Liver (tissue), 8 donors: ENCODE measurements at regions not wholly inside any gene's neighbourhood (a gene's known extent, or its start where the extent isn't known, plus 50 kb on each side); places are given as distances from the start of the nearest gene placed in this dataset.

Source experiments
- DNase-seq: peaks from one replicate; pipeline ENCODE4 v3.0.0-alpha.2; 2017; ENCODE audit warnings: low spot score
- H3K27ac ChIP-seq, 2 donors: one replicate each; pipeline ENCODE4 v1.7.0; 2013; ENCODE audit warnings: inconsistent platforms in 2 of 2, low read length in 2 of 2, control low read depth in 1 of 2, low read depth in 1 of 2, mild to moderate bottlenecking in 1 of 2
- H3K27me3 ChIP-seq, 4 donors: one replicate each; pipeline versions ENCODE4 v1.6.1 to v1.7.0; 2013; ENCODE audit warnings: low read length in 3 of 4, inconsistent platforms in 1 of 4, mild to moderate bottlenecking in 1 of 4, moderate library complexity in 1 of 4; ENCODE audit not compliant: control insufficient read depth in 4 of 4, insufficient read depth in 4 of 4
- H3K36me3 ChIP-seq, 4 donors: one replicate each; pipeline versions ENCODE4 v1.6.1 to v1.7.0; 2013; ENCODE audit warnings: low read length in 3 of 4, mild to moderate bottlenecking in 3 of 4, low read depth in 1 of 4, moderate library complexity in 1 of 4; ENCODE audit not compliant: control insufficient read depth in 4 of 4, insufficient read depth in 3 of 4
- H3K4me1 ChIP-seq, 4 donors: one replicate each; pipeline versions ENCODE4 v1.6.1 to v1.7.0; 2013; ENCODE audit warnings: low read length in 3 of 4, mild to moderate bottlenecking in 3 of 4, moderate library complexity in 1 of 4; ENCODE audit not compliant: control insufficient read depth in 4 of 4, insufficient read depth in 4 of 4
- H3K4me3 ChIP-seq, 3 donors: one replicate each; pipeline versions ENCODE4 v1.6.1 to v1.7.0; 2013; ENCODE audit warnings: low read length in 3 of 3, control low read depth in 1 of 3, low read depth in 1 of 3, mild to moderate bottlenecking in 1 of 3
- H3K9ac ChIP-seq, 2 donors: one replicate each; pipeline ENCODE4 v1.7.0; 2013; ENCODE audit warnings: low read length in 2 of 2, mild to moderate bottlenecking in 2 of 2, moderate library complexity in 2 of 2, control low read depth in 1 of 2, low read depth in 1 of 2
- H3K9me3 ChIP-seq, 4 donors: one replicate each; pipeline versions ENCODE4 v1.6.1 to v1.7.0; 2013; ENCODE audit warnings: low read length in 3 of 4; ENCODE audit not compliant: control insufficient read depth in 4 of 4
- ATF3 ChIP-seq: IDR thresholded peaks from 2 replicates; pipeline ENCODE4 v1.6.1; 2016; ENCODE audit warnings: antibody characterized with exemption
- CTCF ChIP-seq: fragments of 150-350 bp; IDR thresholded peaks from 2 replicates; pipeline ENCODE4 v1.5.1; 2017; ENCODE audit warnings: improper control_type of control experiment, low read depth, low read length; ENCODE audit not compliant: missing input control
- EGR1 ChIP-seq, 2 donors: IDR thresholded peaks; 2 replicates each; pipeline ENCODE4 v1.6.1; 2016 to 2018; ENCODE audit warnings: antibody characterized with exemption in 2 of 2, low read depth in 2 of 2
- FOXA1 ChIP-seq: IDR thresholded peaks from 2 replicates; pipeline ENCODE4 v1.6.1; 2016; ENCODE audit warnings: antibody characterized with exemption
- FOXA2 ChIP-seq: IDR thresholded peaks from 2 replicates; pipeline ENCODE4 v1.6.1; 2016; ENCODE audit warnings: antibody characterized with exemption
- GABPA ChIP-seq, 2 donors: IDR thresholded peaks in 1 of 2; conservative IDR thresholded peaks in 1 of 2; 2 replicates each; pipeline ENCODE4 v1.6.1; 2016; ENCODE audit warnings: antibody characterized with exemption in 2 of 2, mild to moderate bottlenecking in 1 of 2, moderate library complexity in 1 of 2
- HNF4A ChIP-seq, 2 donors: conservative IDR thresholded peaks; 2 replicates each; pipeline ENCODE4 v1.6.1; 2016; ENCODE audit warnings: antibody characterized with exemption in 2 of 2, mild to moderate bottlenecking in 2 of 2
- HNF4G ChIP-seq: IDR thresholded peaks from 2 replicates; pipeline ENCODE4 v1.6.1; 2016; ENCODE audit warnings: antibody characterized with exemption
- JUND ChIP-seq, 2 donors: IDR thresholded peaks; 2 replicates each; pipeline ENCODE4 v1.6.1; 2016; ENCODE audit warnings: antibody characterized with exemption in 2 of 2
- MAX ChIP-seq: IDR thresholded peaks from 2 replicates; pipeline ENCODE4 v1.6.1; 2016; ENCODE audit warnings: antibody characterized with exemption
- NR2F2 ChIP-seq: IDR thresholded peaks from 2 replicates; pipeline ENCODE4 v1.6.1; 2016; ENCODE audit warnings: antibody characterized with exemption
- RAD21 ChIP-seq, 2 donors: IDR thresholded peaks; 2 replicates each; pipeline ENCODE4 v1.6.1; 2016; ENCODE audit warnings: antibody characterized with exemption in 2 of 2, mild to moderate bottlenecking in 2 of 2
- REST ChIP-seq: IDR thresholded peaks from 2 replicates; pipeline ENCODE4 v1.6.1; 2016; ENCODE audit warnings: antibody characterized with exemption, mild to moderate bottlenecking
- RXRA ChIP-seq, 2 donors: IDR thresholded peaks; 2 replicates each; pipeline ENCODE4 v1.6.1; 2017 to 2018; ENCODE audit warnings: antibody characterized with exemption in 2 of 2, mild to moderate bottlenecking in 1 of 2
- SP1 ChIP-seq: IDR thresholded peaks from 2 replicates; pipeline ENCODE4 v1.6.1; 2018; ENCODE audit warnings: antibody characterized with exemption, mild to moderate bottlenecking
- TAF1 ChIP-seq: conservative IDR thresholded peaks from 2 replicates; pipeline ENCODE4 v1.6.1; 2016; ENCODE audit warnings: antibody characterized with exemption, mild to moderate bottlenecking
- YY1 ChIP-seq: IDR thresholded peaks from 2 replicates; pipeline ENCODE4 v1.6.1; 2016; ENCODE audit warnings: antibody characterized with exemption, mild to moderate bottlenecking
- WGBS: extraction: QIAGEN DNeasy Blood & Tissue Kit; methylation state at CpG from one replicate; pipeline ENCODE4 v1.1.7; 2013; 5-methylcytosine and 5-hydroxymethylcytosine counted together
- donor health status: healthy.
- donor health status: healthy.
- donor health status: healthy.
- donor health status: healthy.
- donor health status: healthy.

GRCh38 chr10:33556103-33556502 is 221.6 kb upstream of the NRP1 start:
- no peak for DNase-seq
- Histone ChIP-seq H3K9me3 (no peaks in the 10 kb centered on the region), H3K27me3 (no peaks in the 10 kb centered on the region), H3K27ac (no peak overlapping the region), H3K4me3 (no peak overlapping the region), H3K36me3 (no peaks in the 10 kb centered on the region), H3K9ac (no peak overlapping the region), H3K4me1 (no peaks in the 10 kb centered on the region)
- 89% methylated on average over 1 of the region's 1 CpG for whole genome bisulfite sequencing
- no peak for TF ChIP-seq SP1
- no peak for TF ChIP-seq EGR1 (IDR thresholded peaks at IDR 0.05; ENCODE audit: low read depth in 2 of 2)
- TF ChIP-seq CTCF: no peak
- no peak for TF ChIP-seq JUND (IDR thresholded peaks at IDR 0.05)
- no peak for TF ChIP-seq NR2F2
- no peak for TF ChIP-seq ATF3
- TF ChIP-seq FOXA2: no peak
- TF ChIP-seq YY1: no peak
- no peak for TF ChIP-seq REST
- TF ChIP-seq TAF1: no peak
- no peak for TF ChIP-seq RAD21 (IDR thresholded peaks at IDR 0.05)

DNA sequence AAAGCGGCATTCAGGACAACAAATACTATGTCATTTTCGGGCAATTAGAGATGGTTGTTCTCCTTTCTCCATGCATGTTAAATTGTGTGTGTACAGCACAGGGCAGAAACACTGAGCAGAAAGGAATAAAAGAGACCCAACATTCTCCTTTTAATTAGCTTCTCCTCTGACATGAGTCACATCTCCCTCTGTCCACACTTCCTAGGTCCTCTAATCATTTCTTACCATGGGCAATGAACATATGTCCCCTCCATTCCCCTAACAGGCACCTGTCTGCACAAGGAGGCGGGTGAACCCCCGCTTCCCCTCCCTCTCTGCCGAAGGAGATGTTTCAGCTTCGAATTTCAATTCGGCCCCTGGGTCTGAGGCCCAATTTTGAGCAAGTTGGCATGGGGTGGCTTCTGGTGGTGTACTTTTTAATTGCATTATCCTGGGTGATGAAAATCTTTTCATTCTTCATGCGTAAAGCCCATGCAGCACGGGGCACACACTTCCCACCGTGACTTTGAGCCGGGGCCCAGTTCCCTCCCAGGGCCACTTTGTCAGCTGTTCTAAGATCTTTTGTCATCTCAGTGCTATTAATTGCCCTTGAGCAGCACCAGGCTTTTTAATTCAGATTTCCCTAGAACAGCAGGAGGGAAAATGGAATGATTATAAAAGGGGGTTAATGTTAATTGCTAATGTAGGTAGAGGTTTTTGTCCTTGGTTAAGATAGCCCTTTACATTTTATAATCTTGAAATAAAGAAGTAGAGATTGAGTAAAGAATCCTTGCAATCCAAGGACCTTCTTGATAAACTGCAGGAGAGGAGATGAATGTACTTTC is 219.5 kb upstream of the NRP1 start:
- TF ChIP-seq RXRA (IDR thresholded peaks at IDR 0.05) (no peak), MAX (no peak), EGR1 (IDR thresholded peaks at IDR 0.05; ENCODE audit: low read depth in 2 of 2) (no peak), GABPA (IDR thresholded peaks at IDR 0.05 in 1 of 2, conservative IDR thresholded peaks at IDR 0.05 in 1 of 2) (no peak), SP1 (no peak), ATF3 (no peak), REST (no peak), FOXA1 (no peak), HNF4A (conservative IDR thresholded peaks at IDR 0.05) (no peak), RAD21 (IDR thresholded peaks at IDR 0.05) (no peak), YY1 (no peak), HNF4G (no peak), TAF1 (no peak)
- H3K27me3 ChIP-seq: no peaks in the 10 kb centered on the region
- no peaks in the 10 kb centered on the region for H3K4me1 ChIP-seq
- WGBS: 93% methylated on average over 11 of the region's 11 CpGs
- no peak for DNase-seq
- no peak overlapping the region for H3K4me3 ChIP-seq
- H3K9ac ChIP-seq: no peak overlapping the region
- H3K36me3 ChIP-seq: no peaks in the 10 kb centered on the region
- H3K27ac ChIP-seq: no peak overlapping the region
- no peaks in the 10 kb centered on the region for H3K9me3 ChIP-seq
